ENCODE measurements at regions not wholly inside any gene's neighbourhood (a gene's known extent, or its start where the extent isn't known, plus 50 kb on each side); places are given as distances from the start of the nearest gene placed in this dataset.

DNA sequence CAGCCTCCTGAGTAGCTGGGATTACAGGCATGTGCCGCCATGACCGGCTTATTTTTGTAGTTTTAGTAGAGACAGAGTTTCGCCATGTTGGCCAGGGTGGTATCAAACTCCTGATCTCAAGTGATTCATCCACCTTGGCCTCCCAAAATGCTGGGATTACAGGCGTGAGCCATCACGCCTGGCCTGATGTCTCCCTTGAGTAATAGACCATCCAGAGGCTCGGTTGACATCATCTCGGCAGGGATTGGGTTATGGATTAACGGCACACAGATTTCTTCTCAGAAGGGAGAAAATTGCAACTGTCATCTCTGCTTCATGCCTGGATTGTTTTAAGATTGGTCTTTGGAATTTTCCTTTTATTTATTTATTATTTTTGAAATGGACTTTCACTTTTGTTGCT lies 239.2 kb upstream of the LARGE1 start:
- no peak for DNase-seq (ENCODE audit: low spot score)

DNA sequence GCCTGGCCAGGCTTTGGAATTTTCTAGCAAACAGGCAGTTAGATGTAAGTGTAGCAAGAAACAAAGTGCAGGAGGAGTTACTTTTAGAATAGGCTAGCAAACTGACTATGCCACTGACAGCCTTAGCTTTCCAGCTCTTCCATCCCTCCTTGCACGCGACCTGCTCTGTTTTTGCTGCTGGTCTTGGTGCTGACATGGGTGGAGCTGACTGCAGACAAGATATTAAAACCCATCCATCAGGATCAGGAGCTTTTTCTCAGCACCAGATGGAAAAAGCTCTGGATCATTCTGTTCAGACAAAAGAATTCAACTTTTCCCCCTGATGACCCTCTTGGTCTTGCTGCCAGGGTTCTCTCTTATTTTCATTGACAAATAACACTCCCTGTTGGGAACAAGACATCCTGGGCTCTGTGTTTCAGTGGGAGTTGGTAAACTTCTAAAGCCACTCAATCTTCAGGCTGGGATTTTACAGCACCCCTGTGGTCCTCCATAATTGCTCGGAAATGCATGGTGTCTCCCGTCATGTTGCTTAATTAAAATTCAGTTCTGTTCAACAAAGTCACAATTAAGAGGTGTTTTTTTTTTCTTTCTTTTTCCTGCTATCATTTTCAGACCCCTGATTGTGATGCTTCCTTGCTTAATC lies 240.0 kb upstream of the LARGE1 start:
- no peak for DNase-seq (ENCODE audit: low spot score)

DNA sequence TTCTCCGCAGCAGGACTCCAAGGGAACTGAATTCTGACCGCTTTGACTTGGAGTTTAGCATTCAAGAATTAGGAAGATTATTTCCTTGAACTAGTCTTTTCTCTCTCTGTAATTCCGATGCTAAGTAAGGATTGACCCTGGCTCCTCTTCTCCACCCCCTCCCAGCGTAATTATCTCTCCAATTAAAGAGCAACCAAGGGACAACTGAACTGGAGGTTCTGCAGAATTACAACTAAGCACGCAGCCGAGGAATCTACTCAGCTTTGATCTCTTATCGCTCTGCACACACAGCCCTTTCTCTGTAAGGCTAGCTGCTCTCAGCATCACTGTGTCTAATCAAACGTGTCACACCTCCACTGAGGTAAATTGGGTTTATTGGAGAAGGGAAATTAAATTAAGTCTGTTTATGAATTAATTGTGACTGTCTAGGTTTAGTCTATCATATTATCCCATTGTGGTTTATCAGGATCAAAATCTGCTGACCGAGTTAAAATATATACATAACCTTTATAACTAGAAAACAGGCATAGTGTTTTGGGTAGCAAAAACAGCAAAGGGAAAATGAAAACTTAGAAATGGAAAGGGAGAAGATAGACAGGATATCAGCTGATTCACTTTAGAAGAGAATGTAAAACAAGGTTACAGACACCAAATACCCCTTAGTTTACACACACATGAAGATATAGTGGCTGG lies 241.3 kb upstream of the LARGE1 start:
- DNase-seq (ENCODE audit: low spot score), result no peak

DNA sequence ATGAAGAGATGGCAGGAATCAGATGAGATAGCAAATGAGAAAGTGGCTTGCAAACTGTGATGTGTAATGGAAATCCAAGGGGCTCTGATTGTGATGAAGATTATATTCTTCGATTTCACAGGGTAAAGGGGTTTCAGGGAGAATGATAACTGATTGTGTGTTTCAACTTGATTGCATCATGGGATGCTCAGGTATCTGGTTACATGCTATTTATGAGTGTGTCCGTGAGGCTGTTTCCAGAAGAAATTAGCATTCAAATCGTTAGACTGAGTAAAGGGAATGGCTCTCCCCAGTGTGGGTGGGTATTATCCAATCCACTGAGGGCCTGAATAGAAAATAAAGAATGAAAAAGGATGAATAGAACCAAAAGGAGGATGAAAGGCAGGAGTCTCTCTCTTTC lies 278.7 kb upstream of the LARGE1 start:
- no peak for DNase-seq (ENCODE audit: low spot score)

DNA sequence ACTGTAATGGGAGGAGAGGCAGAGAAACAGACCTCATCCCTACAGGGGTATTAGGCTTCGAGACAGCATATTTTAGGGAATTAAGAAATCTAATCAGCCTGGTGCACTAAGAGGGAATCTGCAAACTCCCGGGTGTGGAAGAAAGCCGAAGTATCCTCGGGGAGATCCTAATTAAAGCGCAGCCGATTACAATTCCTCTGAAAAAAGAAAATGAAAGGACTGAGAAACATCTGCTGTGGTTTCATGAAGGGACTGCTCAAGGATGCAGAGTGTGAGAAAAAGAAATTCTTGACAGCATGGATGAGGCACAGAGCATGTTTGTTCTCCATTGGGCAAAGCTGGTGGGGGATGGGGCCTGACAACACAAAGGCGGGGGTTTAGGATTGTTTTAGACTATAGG lies 290.0 kb upstream of the LARGE1 start:
- DNase-seq (ENCODE audit: low spot score), result no peak

DNA sequence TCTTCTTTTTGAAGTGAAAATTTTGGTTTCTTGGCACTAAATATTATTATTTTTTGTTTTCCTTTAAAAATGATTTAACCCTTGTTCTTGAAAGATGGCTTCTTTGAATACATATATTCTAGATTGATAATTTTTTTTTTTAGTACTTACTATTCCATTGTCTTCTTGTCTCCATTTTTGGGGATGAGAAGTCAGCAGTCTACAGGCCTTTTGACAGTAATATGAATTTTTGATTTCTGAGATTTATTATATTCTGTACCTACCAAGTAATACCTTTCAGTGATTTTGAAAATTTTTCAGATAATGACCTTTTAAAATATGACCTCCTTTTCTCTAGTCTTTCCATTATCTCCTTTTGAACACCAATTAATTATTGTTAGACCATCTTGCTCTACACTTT lies 294.1 kb upstream of the LARGE1 start:
- no peak for DNase-seq (ENCODE audit: low spot score)

DNA sequence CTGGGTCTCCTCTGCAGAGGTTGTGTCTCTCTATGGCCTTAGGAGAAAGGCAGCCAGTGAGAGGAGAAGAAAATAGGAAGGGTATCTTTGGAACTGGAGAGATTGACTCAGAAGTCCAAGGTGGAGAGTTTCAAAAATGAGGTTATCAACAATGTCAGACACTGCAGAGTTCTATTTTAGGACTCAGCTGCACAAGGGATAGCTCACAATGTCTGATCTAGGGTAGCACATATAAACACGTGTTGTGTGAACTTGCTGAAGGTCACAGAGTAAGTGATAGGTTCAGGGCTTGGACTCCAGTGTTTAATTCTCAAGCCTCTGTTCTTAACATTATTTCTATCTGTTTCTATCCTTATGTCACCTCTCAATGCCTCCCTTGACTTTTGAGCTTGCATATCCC lies 305.0 kb upstream of the LARGE1 start:
- DNase-seq (ENCODE audit: low spot score), result no peak

DNA sequence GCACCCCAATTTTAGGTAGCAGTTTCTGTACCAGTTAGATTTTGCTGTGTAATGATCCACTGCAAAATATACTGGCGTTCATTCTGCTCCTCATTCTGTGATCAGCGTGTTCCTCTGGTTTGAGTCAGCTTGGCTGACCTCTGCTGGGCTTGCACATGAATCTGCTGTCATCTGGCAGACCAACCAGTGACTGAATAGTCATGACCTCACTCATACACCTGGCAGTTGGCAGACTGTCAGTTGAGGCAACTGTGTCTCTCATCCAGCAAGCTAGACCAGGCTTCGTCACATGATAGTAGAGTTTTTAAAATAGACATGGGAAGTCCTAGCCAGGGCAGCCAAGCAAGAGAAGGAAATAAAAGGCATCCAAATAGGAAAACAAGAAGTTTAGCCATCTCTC lies 316.3 kb upstream of the LARGE1 start:
- DNase-seq (ENCODE audit: low spot score), result no peak

DNA sequence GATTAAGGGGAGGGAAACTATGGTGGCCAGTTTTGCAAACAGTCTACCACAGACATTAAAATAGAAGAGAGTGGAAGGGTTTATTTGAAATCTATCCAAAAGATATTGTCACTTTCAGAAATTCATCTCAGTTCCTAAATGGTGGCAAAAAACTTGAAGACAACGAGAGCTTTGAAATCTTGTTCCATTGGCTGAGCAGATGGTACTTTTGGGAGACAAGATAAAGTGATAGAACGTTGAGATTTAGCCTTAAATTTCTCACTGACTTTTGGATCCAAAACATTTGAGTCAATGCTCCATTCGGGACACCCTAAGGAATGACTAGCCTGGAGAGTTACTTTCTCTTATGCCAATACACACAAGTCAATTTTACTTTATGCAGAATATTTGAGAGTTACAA lies 319.1 kb upstream of the LARGE1 start:
- DNase-seq (ENCODE audit: low spot score), result no peak

DNA sequence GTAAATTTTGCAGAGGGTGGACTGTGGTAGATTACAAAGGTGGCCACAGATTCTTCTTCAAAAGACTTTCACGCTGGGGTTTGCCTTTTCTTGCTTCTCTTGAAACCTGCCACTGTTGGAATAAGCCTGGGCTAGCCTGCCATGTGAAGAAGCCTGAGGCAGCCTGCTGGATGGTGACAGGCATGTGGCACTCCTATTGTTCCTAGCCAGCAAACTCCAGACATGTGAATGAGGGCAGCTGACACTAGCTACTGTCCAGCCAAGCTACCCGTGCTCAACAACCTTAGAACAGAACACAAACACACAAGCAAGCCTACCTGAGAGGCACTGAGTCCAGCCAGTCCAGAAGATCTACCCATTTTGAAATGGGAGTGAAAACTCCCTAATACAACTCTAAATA lies 322.7 kb upstream of the LARGE1 start:
- no peak for DNase-seq (ENCODE audit: low spot score)

DNA sequence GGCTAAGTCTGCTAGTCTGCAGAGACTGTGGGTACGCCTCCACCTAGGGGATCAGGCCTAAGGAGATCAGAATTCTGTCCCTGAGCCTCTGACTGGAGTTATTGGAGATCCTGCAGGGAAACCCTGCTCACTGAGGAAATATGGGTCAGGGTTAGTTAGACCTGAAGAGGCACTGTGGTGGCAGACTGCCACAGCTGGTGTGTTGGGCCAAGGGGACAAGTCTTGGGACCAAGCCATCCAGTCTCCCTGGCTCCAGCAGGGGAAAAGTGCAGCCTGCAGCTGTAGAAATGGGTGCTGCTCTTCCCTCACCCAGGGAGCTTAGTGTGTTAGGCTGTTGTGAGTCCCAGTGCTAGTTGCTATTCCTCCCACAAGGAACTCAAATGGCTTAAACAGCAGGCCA lies 334.8 kb upstream of the LARGE1 start:
- DNase-seq (ENCODE audit: low spot score), result no peak

DNA sequence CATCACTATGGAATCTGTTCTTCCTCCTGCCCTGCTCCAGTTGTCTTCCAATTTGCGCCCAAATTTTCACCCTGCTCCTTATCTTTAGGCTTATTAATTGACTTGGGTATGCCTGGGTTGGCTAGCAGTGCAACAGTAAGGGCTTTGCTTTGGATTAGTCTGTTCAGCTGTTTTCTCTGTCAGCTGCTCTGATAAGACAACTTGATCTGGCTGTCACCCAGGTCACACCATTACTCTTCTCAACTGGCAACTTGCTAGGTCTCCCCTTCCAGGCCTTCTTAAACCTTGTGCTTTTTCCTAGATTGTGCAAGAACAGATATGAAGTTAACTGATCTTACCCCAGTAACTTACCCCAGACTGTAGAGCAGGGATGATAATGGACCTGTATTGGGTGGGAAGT lies 357.8 kb upstream of the LARGE1 start:
- no peak for DNase-seq (ENCODE audit: low spot score)

DNA sequence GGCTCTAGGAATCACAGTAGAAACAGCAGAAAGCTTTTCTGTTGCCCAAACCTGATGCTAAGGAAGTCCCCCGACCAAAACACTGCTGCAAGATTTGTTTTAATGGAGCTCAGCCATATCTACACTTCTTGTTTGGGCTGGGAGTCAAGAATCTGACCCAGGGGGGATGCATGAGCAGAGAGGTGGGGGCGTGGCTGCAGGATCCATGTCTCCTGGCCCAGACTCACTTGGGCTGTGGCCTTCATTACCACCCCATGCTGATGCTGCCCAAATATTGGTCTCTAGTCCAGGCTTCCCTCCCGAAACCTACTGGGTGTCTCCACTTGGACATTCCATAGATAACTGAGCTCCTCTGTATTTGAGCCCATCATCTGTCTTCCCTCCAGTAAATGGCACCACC lies 361.5 kb upstream of the LARGE1 start:
- DNase-seq (ENCODE audit: low spot score), result no peak

DNA sequence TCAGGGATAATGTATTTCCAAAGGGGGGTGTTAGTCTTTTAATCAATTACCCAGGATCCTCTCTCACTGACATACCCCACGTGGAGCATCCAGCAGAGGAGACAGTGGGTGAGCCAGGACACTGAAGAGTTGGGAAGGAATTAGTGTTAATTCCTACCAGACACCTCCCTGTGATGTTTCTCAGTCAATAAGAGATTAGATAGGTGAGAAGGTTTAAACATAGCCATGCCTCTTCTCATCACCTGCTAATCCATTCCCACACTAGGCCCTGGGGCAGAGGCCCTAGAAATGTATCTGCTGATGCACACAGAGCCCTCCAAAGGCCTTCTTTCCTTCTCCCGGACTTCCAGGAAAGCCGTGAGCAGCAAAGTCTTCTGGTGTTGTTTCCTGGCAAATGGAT lies 363.6 kb upstream of the LARGE1 start:
- no peak for DNase-seq (ENCODE audit: low spot score)

DNA sequence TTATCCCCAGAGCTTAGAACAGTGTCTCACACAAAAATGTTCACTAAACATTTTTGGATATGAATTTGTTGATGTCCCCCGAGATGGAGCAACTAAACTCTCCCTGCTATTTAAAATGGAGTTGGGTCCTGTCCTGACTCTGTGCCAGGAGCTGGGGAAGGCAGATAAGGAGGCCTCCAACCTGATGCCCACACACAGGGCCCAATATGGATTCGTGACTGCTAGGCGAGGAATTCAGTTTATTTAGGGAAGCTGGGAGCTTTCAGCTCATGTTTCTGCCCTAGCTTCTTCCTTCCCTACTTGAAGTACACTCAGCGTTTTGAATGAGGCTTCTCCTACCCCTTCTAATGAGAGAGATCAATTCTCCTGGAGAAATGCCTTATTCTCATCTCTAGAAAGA lies 373.0 kb upstream of the LARGE1 start:
- no peak for DNase-seq (ENCODE audit: low spot score)

DNA sequence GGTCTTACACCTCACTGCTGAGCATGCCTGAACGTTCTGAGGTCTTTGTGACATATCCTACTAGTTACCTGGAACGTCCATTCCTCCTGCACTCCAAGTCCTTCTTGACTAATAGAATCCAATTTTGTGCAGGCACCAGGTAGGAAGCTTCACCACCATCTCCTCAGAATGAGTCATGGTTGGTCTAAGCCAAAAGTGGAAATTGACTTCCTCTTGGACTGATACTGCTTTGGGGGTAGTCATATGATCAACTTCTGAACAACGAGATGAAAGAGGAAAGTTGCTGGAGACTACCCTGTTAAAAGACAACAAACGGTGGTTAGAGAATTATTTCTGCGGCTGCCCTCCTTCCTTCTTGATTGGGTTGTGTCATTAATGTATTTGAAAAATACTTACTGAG lies 374.2 kb upstream of the LARGE1 start:
- DNase-seq (ENCODE audit: low spot score), result no peak

DNA sequence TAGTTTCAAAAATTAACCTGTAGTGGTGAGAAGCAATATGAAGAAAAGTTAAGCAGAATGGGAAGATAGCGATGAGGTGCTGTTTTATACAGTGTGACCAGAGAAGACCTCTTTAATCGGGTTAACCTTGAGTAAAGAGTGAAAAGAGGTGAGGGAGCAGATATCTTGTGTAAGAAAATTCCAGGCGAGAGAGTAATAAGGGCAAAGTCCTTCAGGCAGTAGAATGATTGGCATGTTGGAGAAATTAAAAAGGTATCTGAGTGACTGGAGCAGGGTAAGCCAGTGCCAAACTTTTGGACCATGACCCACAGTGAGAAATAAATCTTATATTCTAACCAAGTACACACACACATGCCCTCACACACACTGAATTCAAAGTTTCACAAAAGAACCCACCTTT lies 374.7 kb upstream of the LARGE1 start:
- no peak for DNase-seq (ENCODE audit: low spot score)

DNA sequence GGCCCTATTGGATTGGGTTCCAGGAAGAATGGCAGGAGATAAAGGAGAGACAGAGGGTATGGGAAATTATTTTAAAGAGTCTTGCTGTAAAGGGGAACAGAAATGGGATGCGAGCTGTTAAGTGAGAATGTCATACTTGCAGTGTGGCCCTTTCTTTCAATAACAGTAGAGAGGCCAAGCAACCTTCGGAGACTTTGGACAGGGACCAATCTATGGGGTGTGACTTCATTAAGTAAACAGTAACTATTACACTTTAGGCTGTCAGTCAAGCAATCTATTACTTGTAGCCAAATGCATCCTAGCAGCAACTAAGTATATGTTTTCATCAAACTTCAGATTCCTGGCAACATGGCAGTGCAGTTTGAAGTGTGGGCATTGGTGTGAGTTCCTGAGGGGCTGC lies 376.2 kb upstream of the LARGE1 start:
- no peak for DNase-seq (ENCODE audit: low spot score)

DNA sequence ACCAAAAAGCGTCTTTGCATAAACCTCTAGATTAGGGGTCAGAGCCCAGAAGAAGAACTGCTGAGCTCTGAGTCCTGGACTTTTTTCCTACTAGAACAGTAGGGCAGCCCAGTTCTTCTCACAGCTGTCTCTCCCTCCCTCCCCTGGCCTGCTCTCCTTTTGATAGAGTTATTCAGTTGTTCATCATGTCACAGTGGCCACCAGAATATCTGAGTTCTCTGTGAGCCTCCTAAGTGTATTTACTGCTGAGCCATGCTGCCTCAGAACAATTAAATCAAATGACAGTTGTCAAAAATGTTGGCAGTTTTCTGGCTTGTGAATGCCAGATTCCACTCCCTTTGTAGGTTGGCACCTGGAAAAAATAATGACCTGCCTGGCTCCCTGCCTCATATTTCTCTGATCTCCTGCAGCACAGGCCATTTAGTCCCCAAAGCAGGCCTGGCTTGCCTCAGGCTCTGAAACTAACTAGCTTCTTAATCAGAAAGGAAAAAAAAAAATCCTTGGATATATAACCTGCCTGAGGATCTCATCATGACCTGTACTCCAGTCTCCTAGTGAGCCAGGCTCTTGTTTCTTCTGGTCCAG lies 377.4 kb upstream of the LARGE1 start:
- DNase-seq (ENCODE audit: low spot score), result no peak

DNA sequence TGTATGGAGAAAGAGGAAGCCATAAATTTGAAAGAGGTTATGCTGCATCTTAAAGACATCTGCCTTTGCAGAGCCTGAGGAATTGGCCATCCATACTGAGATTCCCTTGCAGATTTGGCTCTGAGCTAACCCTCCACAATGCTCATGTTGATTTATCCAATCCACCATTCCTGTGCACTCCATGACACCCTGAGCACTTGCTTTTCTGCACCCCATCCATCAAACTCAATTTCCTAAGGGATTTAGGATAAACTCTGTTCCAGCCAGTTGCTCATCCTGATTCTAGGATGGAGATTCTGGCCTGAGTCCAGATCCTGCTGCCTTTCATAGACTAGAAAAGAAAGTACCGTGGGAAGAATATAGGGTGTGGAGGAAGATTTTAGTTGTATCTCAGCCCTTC lies 379.2 kb upstream of the LARGE1 start:
- DNase-seq (ENCODE audit: low spot score), result no peak

DNA sequence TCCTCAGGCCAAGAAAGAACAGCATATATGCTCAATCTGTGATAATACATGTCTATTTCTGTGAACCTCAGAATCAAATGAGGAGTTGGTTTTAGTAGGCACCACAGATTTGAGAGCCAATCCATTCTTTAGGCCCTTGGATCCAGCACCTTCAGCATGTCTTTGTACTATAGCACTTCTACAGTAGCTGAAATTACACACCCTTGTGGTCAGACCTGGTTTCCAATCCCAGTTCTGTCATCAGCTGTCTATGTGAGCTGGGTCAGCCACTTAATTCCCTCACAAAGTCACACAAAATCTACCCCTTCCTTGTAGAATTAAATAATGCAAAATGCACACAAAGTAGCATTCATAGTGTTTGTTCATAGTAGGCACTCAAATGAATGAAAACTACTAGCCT lies 381.3 kb upstream of the LARGE1 start:
- no peak for DNase-seq (ENCODE audit: low spot score)

DNA sequence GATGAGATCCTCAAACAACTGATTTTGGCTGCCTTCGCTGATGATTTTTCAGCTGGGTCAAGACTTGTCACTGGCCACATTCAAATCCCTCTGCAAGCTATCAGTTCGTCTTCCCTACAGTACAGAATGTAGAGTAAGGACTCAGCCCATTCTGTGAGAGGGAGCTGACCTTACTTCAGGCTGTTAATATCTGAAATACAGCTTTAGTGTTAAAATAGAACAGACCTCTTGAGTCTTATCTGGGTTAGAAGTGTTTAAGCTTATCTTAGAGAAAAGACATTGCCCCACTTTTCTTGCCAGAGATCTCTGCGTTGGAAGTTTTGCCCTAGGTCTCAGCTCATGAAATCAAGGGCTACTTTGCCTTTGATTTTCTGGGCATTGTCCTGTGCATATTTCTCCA lies 383.4 kb upstream of the LARGE1 start:
- DNase-seq (ENCODE audit: low spot score), result no peak

DNA sequence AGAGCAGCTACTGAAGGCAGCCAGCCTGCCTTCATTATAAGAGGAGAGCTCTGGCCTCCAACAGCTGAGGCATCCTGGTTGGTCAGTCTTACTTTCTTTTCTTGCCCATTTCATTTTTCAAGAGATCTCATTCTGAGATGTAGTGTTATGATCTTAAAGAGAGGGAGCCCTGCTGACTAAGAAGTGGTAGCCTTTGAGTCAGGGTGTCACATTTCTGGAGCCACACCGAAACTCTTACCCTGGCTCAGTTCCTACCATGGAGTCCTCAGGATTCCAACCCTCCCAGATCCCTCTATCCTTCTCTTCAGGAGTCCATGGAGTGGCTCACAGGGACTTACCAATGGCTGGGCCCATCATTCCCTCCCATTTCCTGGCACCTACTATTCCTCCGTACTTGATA lies 386.1 kb upstream of the LARGE1 start:
- DNase-seq (ENCODE audit: low spot score), result no peak

DNA sequence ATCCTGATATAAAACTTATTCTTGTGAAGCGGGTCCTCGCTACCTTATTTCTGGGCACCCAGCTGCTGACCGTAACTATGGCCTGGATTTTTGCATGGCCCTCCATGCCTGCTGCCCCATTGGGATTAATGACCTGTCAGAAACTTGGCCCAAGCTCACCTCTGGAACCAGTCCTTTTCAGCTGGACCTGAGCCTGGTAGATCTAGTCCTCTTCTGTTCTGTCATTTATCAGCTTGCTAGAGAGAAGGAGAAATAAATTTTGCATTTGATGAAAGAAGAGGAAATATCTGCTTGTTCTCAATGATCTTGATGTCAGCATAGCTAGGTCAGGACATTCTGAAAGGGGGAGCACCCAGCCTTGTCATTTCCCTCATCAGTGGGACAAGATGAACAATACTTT lies 387.8 kb upstream of the LARGE1 start:
- no peak for DNase-seq (ENCODE audit: low spot score)

Measured in GM03348 (cell line).